ENCODE measurements at regions not wholly inside any gene's neighbourhood (a gene's known extent, or its start where the extent isn't known, plus 50 kb on each side); places are given as distances from the start of the nearest gene placed in this dataset.

GRCh38 chr12:43169115-43169681 is 382.8 kb downstream of the ADAMTS20 start:
- DNase-seq, result no peak

GRCh38 chr12:43167691-43168090 is 384.3 kb downstream of the ADAMTS20 start:
- DNase-seq, result peak; percentile 12

- DNase-seq, result peak; percentile 43
Observed at GRCh38 chr12:43165351-43165750, 386.7 kb downstream of the ADAMTS20 start.

- peak; percentile 78 for DNase-seq
Observed at GRCh38 chr12:43162138-43162537, 389.9 kb downstream of the ADAMTS20 start.

GRCh38 chr12:43159506-43159905 is 392.5 kb downstream of the ADAMTS20 start:
- DNase-seq, result peak; percentile 64

GRCh38 chr12:43158126-43158525 is 393.9 kb downstream of the ADAMTS20 start:
- peak; percentile 11 for DNase-seq

GRCh38 chr12:43155376-43155775 is 396.6 kb downstream of the ADAMTS20 start:
- DNase-seq, result no peak

GRCh38 chr12:43154498-43155045 is 397.4 kb downstream of the ADAMTS20 start:
- DNase-seq, result peak; percentile 5

GRCh38 chr12:43151441-43151981 is 400.5 kb downstream of the ADAMTS20 start:
- DNase-seq, result peak; percentile 10

- DNase-seq, result peak; percentile 11
Observed at GRCh38 chr12:43148691-43149090, 403.3 kb downstream of the ADAMTS20 start.

- no peak for DNase-seq
Observed at GRCh38 chr12:43147878-43148277, 404.1 kb downstream of the ADAMTS20 start.

- no peak for DNase-seq
Observed at GRCh38 chr12:43145481-43145880, 406.5 kb downstream of the ADAMTS20 start.

GRCh38 chr12:43143278-43143677 is 408.7 kb downstream of the ADAMTS20 start:
- no peak for DNase-seq

GRCh38 chr12:43132291-43132690 is 419.7 kb downstream of the ADAMTS20 start:
- DNase-seq, result no peak

GRCh38 chr12:43131301-43131700 is 420.7 kb downstream of the ADAMTS20 start:
- DNase-seq, result no peak

- DNase-seq, result no peak
Observed at GRCh38 chr12:43127886-43128549, 424.0 kb downstream of the ADAMTS20 start.

GRCh38 chr12:43126652-43127375 is 425.2 kb downstream of the ADAMTS20 start:
- DNase-seq, result no peak

GRCh38 chr12:43123461-43123860 is 428.5 kb downstream of the ADAMTS20 start:
- no peak for DNase-seq

- no peak for DNase-seq
Observed at GRCh38 chr12:43120150-43120549, 431.9 kb downstream of the ADAMTS20 start.

GRCh38 chr12:43118881-43119280 is 433.1 kb downstream of the ADAMTS20 start:
- DNase-seq, result no peak

GRCh38 chr12:43118234-43118633 is 433.8 kb downstream of the ADAMTS20 start:
- no peak for DNase-seq

- no peak for DNase-seq
Observed at GRCh38 chr12:43117226-43117930, 434.6 kb downstream of the ADAMTS20 start.

All from NCI-H69 (cell line).